HepG2 (cell line): ENCODE measurements at regions not wholly inside any gene's neighbourhood (a gene's known extent, or its start where the extent isn't known, plus 50 kb on each side); places are given as distances from the start of the nearest gene placed in this dataset.

ENCODE experiments used
- ATAC-seq: fragments of 200-7000 bp; cut with Tn5 transposase; 3 replicates; pipeline ENCODE4 v1.9.1; 2020; ENCODE audit warnings: mild to moderate bottlenecking, moderate library complexity
- BruUV-seq: library from RNA; stranded (reverse); fragments of 400-500 nt; replicated peaks from 2 replicates; lab custom pipeline; 2021; lab: Mats Ljungman, UMichigan
- CTCF ChIA-PET: fragments of 300-600 bp; formaldehyde crosslinking; extraction: SDS; loops from one replicate; lab custom pipeline; 2021; ENCODE audit warnings: low total read pairs, inconsistent platforms, low intra/inter-chr PET ratio; lab: Yijun Ruan, JAX
- POLR2A ChIA-PET: fragments of 350-600 bp; sonication (Branson Sonifier 250); formaldehyde crosslinking; loops from one replicate; lab custom pipeline; 2020; ENCODE audit warnings: antibody characterized with exemption, inconsistent platforms; lab: Yijun Ruan, JAX
- DNase-seq: peaks from one replicate; pipeline ENCODE4 v3.0.0-alpha.2; 2015; ENCODE audit warnings: low spot score
- FAIRE-seq: peaks from 3 replicates; lab custom pipeline; 2011; peaks lifted over from hg19 to GRCh38; lab: Jason Lieb, UNC
- H2AFZ ChIP-seq: one replicate; pipeline ENCODE4 v1.6.1; 2011; ENCODE audit warnings: low read length, inconsistent platforms
- H3K27ac ChIP-seq: fragments of 300-600 bp; 3 replicates; pipeline ENCODE4 v1.8.0; 2011; ENCODE audit warnings: mixed run types, mild to moderate bottlenecking, mixed read lengths, low read length, inconsistent platforms; ENCODE audit not compliant: insufficient read depth; ENCODE audit errors: extremely low read length
- H3K27me3 ChIP-seq, 2 experiments: fragments of 200-600 bp in 1 of 2; 2 replicates in 1 of 2; 3 replicates in 1 of 2; pipeline versions ENCODE4 v1.6.0 to v1.8.0; 2011; ENCODE audit warnings: low read length in 2 of 2, mild to moderate bottlenecking in 2 of 2, moderate library complexity in 2 of 2, inconsistent platforms in 1 of 2; ENCODE audit not compliant: insufficient read depth in 2 of 2, control insufficient read depth in 1 of 2
- H3K36me3 ChIP-seq, 2 experiments: fragments of 200-600 bp in 1 of 2; replicated peaks in 1 of 2; 2 replicates in 1 of 2; 3 replicates in 1 of 2; pipeline versions ENCODE4 v1.5.1 to v1.8.0; 2011; ENCODE audit warnings: low read length in 2 of 2, inconsistent platforms in 1 of 2; ENCODE audit not compliant: insufficient read depth in 2 of 2, control insufficient read depth in 1 of 2
- H3K4me1 ChIP-seq: 2 replicates; pipeline ENCODE4 v1.5.1; 2012; ENCODE audit warnings: low read length, inconsistent platforms; ENCODE audit not compliant: insufficient read depth
- H3K4me2 ChIP-seq: 2 replicates; pipeline ENCODE4 v1.6.0; 2011; ENCODE audit warnings: low read depth, low read length, inconsistent platforms
- H3K4me3 ChIP-seq, 3 experiments: fragments of 200-600 bp in 1 of 3; sonication (generic), shearing (Covaris generic) in 1 of 3; replicated peaks in 1 of 3; 2 replicates each; pipeline ENCODE4 v1.5.1; 2011 to 2016; ENCODE audit warnings: low read length in 3 of 3, inconsistent platforms in 2 of 3, low read depth in 2 of 3, mild to moderate bottlenecking in 2 of 3, control low read depth in 1 of 3, mixed read lengths in 1 of 3; ENCODE audit not compliant: insufficient read depth in 1 of 3
- H3K79me2 ChIP-seq: one replicate; pipeline ENCODE4 v1.6.1; 2011; ENCODE audit warnings: low read length, inconsistent platforms; ENCODE audit not compliant: insufficient read depth
- H3K9ac ChIP-seq: 2 replicates; pipeline ENCODE4 v1.6.0; 2011; ENCODE audit warnings: mild to moderate bottlenecking, low read depth, low read length, inconsistent platforms; ENCODE audit not compliant: insufficient read depth
- H3K9me3 ChIP-seq: 2 replicates; pipeline ENCODE4 v1.5.1; 2012; ENCODE audit warnings: mild to moderate bottlenecking, low read length
- H4K20me1 ChIP-seq: 2 replicates; pipeline ENCODE4 v1.6.0; 2011; ENCODE audit warnings: inconsistent platforms, mild to moderate bottlenecking, low read length, moderate library complexity; ENCODE audit not compliant: insufficient read depth
- ATF7 ChIP-seq, 2 experiments: fragments of 450-650 bp in 1 of 2; sonication (generic) in 1 of 2; formaldehyde crosslinking in 1 of 2; IDR thresholded peaks; 2 replicates each; pipeline versions ENCODE4 v1.4.0 to v1.6.1; 2016 to 2020; ENCODE audit warnings: antibody characterized with exemption in 1 of 2, mild to moderate bottlenecking in 1 of 2, missing genetic modification reagents in 1 of 2
- BRF2 ChIP-seq: sonication (generic); formaldehyde crosslinking; IDR thresholded peaks from 2 replicates; pipeline ENCODE4 v1.8.1; 2022; ENCODE audit warnings: mild to moderate bottlenecking, missing genetic modification reagents
- CENPT ChIP-seq: sonication (generic); formaldehyde crosslinking; IDR thresholded peaks from 2 replicates; pipeline ENCODE4 v1.8.0; 2022; ENCODE audit warnings: low read depth, mild to moderate bottlenecking, moderate library complexity, missing genetic modification reagents
- GTF3A ChIP-seq: sonication (generic); formaldehyde crosslinking; conservative IDR thresholded peaks from 2 replicates; pipeline ENCODE4 v1.4.0; 2020; ENCODE audit warnings: mild to moderate bottlenecking, missing genetic modification reagents
- HOXA3 ChIP-seq: sonication (generic); formaldehyde crosslinking; IDR thresholded peaks from 2 replicates; pipeline ENCODE4 v1.5.0; 2020; ENCODE audit warnings: missing genetic modification reagents
- LBX2 ChIP-seq: sonication (generic); formaldehyde crosslinking; IDR thresholded peaks from 2 replicates; pipeline ENCODE4 v1.5.0; 2020; ENCODE audit warnings: missing genetic modification reagents, mild to moderate bottlenecking, borderline replicate concordance
- MEF2D ChIP-seq: sonication (generic); formaldehyde crosslinking; IDR thresholded peaks from 2 replicates; pipeline ENCODE4 v1.5.1; 2020; ENCODE audit warnings: mild to moderate bottlenecking, missing genetic modification reagents
- SAP130 ChIP-seq: IDR thresholded peaks from 2 replicates; pipeline ENCODE4 v1.6.1; 2016; ENCODE audit warnings: low read depth
- ZC3H13 ChIP-seq: sonication (generic); formaldehyde crosslinking; IDR thresholded peaks from 2 replicates; pipeline ENCODE4 v1.8.1; 2023; ENCODE audit warnings: mild to moderate bottlenecking, missing genetic modification reagents, moderate library complexity
- ZFP36L1 ChIP-seq: sonication (generic); formaldehyde crosslinking; IDR thresholded peaks from 2 replicates; pipeline ENCODE4 v1.8.0; 2022; ENCODE audit warnings: mild to moderate bottlenecking, missing genetic modification reagents, moderate library complexity
- ZFP62 ChIP-seq: sonication (generic); formaldehyde crosslinking; IDR thresholded peaks from 2 replicates; pipeline ENCODE4 v1.4.0; 2020; ENCODE audit warnings: missing genetic modification reagents
- ZNF614 ChIP-seq: IDR thresholded peaks from 2 replicates; pipeline ENCODE4 v1.6.1; 2018; ENCODE audit warnings: missing biosample characterization, missing genetic modification reagents, inconsistent platforms, borderline replicate concordance
- WGBS: methylation state at CpG from one replicate; pipeline ENCODE4 v1.1.6; 2017; ENCODE audit warnings: low lambda C conversion rate; 5-methylcytosine and 5-hydroxymethylcytosine counted together
- in situ Hi-C: cut with HindIII; loops from 2 replicates; pipeline ENCODE4 v1.10.0; 2017; ENCODE audit warnings: low pct_unique_long_range_greater_than_20kb; ENCODE audit not compliant: extremely low pct_ligation_motif_present
- intact Hi-C: fragments of 100-400 bp; cut with micrococcal nuclease; formaldehyde crosslinking; loops from one replicate; pipeline ENCODE4 v1.10.0; 2022; ENCODE audit not compliant: unreplicated experiment
- TF ChIP-seq, protein P1 (sequence below): sonication (generic); formaldehyde crosslinking; IDR thresholded peaks from 2 replicates; pipeline ENCODE4 v1.5.0; 2020; ENCODE audit warnings: mild to moderate bottlenecking, missing genetic modification reagents
- TF ChIP-seq, protein P2 (sequence below): sonication (generic); formaldehyde crosslinking; IDR thresholded peaks from 2 replicates; pipeline ENCODE4 v1.5.1; 2020; ENCODE audit warnings: missing genetic modification reagents, mild to moderate bottlenecking, borderline replicate concordance

- H3K27me3 ChIP-seq: peaks cover 4 to 30% of the 10 kb centered on the region in 2 experiments; a peak in 2 of 5 replicates
- FAIRE-seq (no peak), ATAC-seq (no peak), DNase-seq (no peak)
- ChIA-PET CTCF (no interaction called here), POLR2A (no interaction called here)
- in situ Hi-C loops (no loop called here), intact Hi-C loops (no loop called here)
- TF ChIP-seq HOXA3 (CRISPR knock-in tag): no peak
- TF ChIP-seq ZNF614 (CRISPR knock-in tag): no peak
- TF ChIP-seq ZC3H13: no peak
- no peak for TF ChIP-seq BRF2 (CRISPR knock-in tag)
- TF ChIP-seq ZFP36L1 (CRISPR knock-in tag): no peak
- TF ChIP-seq GTF3A (CRISPR knock-in tag): no peak
- no peak for TF ChIP-seq SAP130
- TF ChIP-seq, protein P1, sequence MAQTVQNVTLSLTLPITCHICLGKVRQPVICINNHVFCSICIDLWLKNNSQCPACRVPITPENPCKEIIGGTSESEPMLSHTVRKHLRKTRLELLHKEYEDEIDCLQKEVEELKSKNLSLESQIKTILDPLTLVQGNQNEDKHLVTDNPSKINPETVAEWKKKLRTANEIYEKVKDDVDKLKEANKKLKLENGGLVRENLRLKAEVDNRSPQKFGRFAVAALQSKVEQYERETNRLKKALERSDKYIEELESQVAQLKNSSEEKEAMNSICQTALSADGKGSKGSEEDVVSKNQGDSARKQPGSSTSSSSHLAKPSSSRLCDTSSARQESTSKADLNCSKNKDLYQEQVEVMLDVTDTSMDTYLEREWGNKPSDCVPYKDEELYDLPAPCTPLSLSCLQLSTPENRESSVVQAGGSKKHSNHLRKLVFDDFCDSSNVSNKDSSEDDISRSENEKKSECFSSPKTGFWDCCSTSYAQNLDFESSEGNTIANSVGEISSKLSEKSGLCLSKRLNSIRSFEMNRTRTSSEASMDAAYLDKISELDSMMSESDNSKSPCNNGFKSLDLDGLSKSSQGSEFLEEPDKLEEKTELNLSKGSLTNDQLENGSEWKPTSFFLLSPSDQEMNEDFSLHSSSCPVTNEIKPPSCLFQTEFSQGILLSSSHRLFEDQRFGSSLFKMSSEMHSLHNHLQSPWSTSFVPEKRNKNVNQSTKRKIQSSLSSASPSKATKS: no peak
- no peak for TF ChIP-seq LBX2
- TF ChIP-seq, protein P2, sequence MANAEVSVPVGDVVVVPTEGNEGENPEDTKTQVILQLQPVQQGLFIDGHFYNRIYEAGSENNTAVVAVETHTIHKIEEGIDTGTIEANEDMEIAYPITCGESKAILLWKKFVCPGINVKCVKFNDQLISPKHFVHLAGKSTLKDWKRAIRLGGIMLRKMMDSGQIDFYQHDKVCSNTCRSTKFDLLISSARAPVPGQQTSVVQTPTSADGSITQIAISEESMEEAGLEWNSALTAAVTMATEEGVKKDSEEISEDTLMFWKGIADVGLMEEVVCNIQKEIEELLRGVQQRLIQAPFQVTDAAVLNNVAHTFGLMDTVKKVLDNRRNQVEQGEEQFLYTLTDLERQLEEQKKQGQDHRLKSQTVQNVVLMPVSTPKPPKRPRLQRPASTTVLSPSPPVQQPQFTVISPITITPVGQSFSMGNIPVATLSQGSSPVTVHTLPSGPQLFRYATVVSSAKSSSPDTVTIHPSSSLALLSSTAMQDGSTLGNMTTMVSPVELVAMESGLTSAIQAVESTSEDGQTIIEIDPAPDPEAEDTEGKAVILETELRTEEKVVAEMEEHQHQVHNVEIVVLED (CRISPR knock-in tag): no peak
- no peak for TF ChIP-seq ZFP62 (CRISPR knock-in tag)
- no peak for TF ChIP-seq MEF2D (CRISPR knock-in tag)
- no peak for TF ChIP-seq ATF7 (IDR thresholded peaks at IDR 0.05)
- TF ChIP-seq ATF7 (CRISPR knock-in tag; IDR thresholded peaks at IDR 0.05): no peak
- no peak for TF ChIP-seq CENPT (CRISPR knock-in tag)
- H4K20me1 ChIP-seq: no peaks in the 10 kb centered on the region
- H3K27ac ChIP-seq: no peak overlapping the region
- no peaks in the 10 kb centered on the region for H3K9me3 ChIP-seq
- H3K4me1 ChIP-seq: no peaks in the 10 kb centered on the region
- H3K79me2 ChIP-seq: no peaks in the 10 kb centered on the region
- no peak overlapping the region for H3K4me3 ChIP-seq
- no peak overlapping the region for H2AFZ ChIP-seq
- no peaks in the 10 kb centered on the region for H3K36me3 ChIP-seq
- H3K9ac ChIP-seq: no peak overlapping the region
- no peak overlapping the region for H3K4me2 ChIP-seq
- WGBS: 16% methylated on average over 7 of the region's 7 CpGs
- BruUV-seq: no TSS peak
Measured at GRCh38 chr2:2842466-2842865, 511.4 kb upstream of the MYT1L start.
